CD14-positive monocyte (primary cell): ENCODE measurements at regions not wholly inside any gene's neighbourhood (a gene's known extent, or its start where the extent isn't known, plus 50 kb on each side); places are given as distances from the start of the nearest gene placed in this dataset.

ENCODE experiments used
- DNase-seq, 3 donors: peaks; one replicate each; pipeline ENCODE4 v3.0.0-alpha.2; 2011 to 2022
- H2AFZ ChIP-seq: 2 replicates; pipeline ENCODE4 v1.6.0; 2012; ENCODE audit warnings: mild to moderate bottlenecking, low read depth, low read length, inconsistent platforms; ENCODE audit not compliant: insufficient read depth, poor library complexity, severe bottlenecking
- H3K27ac ChIP-seq, 2 donors: 1 replicate in 1 of 2; 2 replicates in 1 of 2; pipeline ENCODE4 v1.5.1; 2012 to 2013; ENCODE audit warnings: low read length in 2 of 2, control low read depth in 1 of 2, inconsistent platforms in 1 of 2, low read depth in 1 of 2, mild to moderate bottlenecking in 1 of 2
- H3K27me3 ChIP-seq, 2 donors: one replicate each; pipeline versions ENCODE4 v1.6.0 to v1.6.1; 2011 to 2013; ENCODE audit warnings: low read length in 2 of 2; ENCODE audit not compliant: control insufficient read depth in 2 of 2, insufficient read depth in 2 of 2
- H3K36me3 ChIP-seq, 2 donors: replicated peaks in 1 of 2; 1 replicate in 1 of 2; 2 replicates in 1 of 2; pipeline versions ENCODE4 v1.5.1 to v1.6.1; 2012 to 2013; ENCODE audit warnings: low read length in 2 of 2, control low read depth in 1 of 2, inconsistent platforms in 1 of 2, mild to moderate bottlenecking in 1 of 2; ENCODE audit not compliant: insufficient read depth in 2 of 2, control insufficient read depth in 1 of 2
- H3K4me1 ChIP-seq, 2 donors: 1 replicate in 1 of 2; 2 replicates in 1 of 2; pipeline versions ENCODE4 v1.5.1 to v1.6.1; 2012 to 2013; ENCODE audit warnings: low read length in 2 of 2, control low read depth in 1 of 2, inconsistent platforms in 1 of 2, mild to moderate bottlenecking in 1 of 2, moderate library complexity in 1 of 2; ENCODE audit not compliant: insufficient read depth in 2 of 2, control insufficient read depth in 1 of 2
- H3K4me2 ChIP-seq: replicated peaks from 2 replicates; pipeline ENCODE3; 2012; ENCODE audit warnings: low read length, moderate library complexity, mild to moderate bottlenecking; ENCODE audit not compliant: poor library complexity, severe bottlenecking; ENCODE audit errors: extremely low read depth
- H3K4me3 ChIP-seq, 3 experiments: fragments of 200-600 bp in 1 of 3; sonication (generic) in 1 of 3; replicated peaks in 1 of 3; 1 replicate in 2 of 3; 2 replicates in 1 of 3; pipeline ENCODE4 v1.5.1; 2011 to 2013; ENCODE audit warnings: low read length in 3 of 3, mild to moderate bottlenecking in 3 of 3, control low read depth in 2 of 3, low read depth in 2 of 3, inconsistent platforms in 1 of 3, moderate library complexity in 1 of 3
- H3K79me2 ChIP-seq: 2 replicates; pipeline ENCODE4 v1.6.0; 2012; ENCODE audit warnings: mild to moderate bottlenecking, control low read depth, inconsistent platforms, low read length, moderate library complexity; ENCODE audit not compliant: insufficient read depth
- H3K9ac ChIP-seq: 2 replicates; pipeline ENCODE4 v1.6.0; 2017; ENCODE audit warnings: low read length, mild to moderate bottlenecking; ENCODE audit not compliant: insufficient read depth, poor library complexity, severe bottlenecking
- H3K9me3 ChIP-seq, 2 donors: replicated peaks in 1 of 2; 1 replicate in 1 of 2; 2 replicates in 1 of 2; pipeline versions ENCODE4 v1.5.1 to v1.6.1; 2012 to 2013; ENCODE audit warnings: low read length in 2 of 2, control low read depth in 1 of 2; ENCODE audit not compliant: control insufficient read depth in 1 of 2, insufficient read depth in 1 of 2
- H4K20me1 ChIP-seq: 2 replicates; pipeline ENCODE4 v1.6.0; 2012; ENCODE audit warnings: mild to moderate bottlenecking, low read length, control low read depth, moderate library complexity; ENCODE audit not compliant: insufficient read depth
- H3K27ac Mint-ChIP-seq, 7 donors: one replicate each; pipeline ENCODE4 v1.8.0; 2020; ENCODE audit warnings: mild to moderate bottlenecking in 7 of 7, mixed read lengths in 7 of 7, moderate library complexity in 6 of 7, inconsistent platforms in 2 of 7
- H3K27me3 Mint-ChIP-seq, 3 donors: one replicate each; pipeline ENCODE4 v1.8.0; 2021 to 2022; ENCODE audit warnings: low read depth in 3 of 3, mild to moderate bottlenecking in 3 of 3, mixed read lengths in 3 of 3, moderate library complexity in 3 of 3, inconsistent platforms in 1 of 3
- H3K36me3 Mint-ChIP-seq, 2 donors: one replicate each; pipeline ENCODE4 v1.8.0; 2020; ENCODE audit warnings: mixed read lengths in 2 of 2, inconsistent platforms in 1 of 2, mild to moderate bottlenecking in 1 of 2
- H3K4me1 Mint-ChIP-seq: one replicate; pipeline ENCODE4 v1.8.0; 2020; ENCODE audit warnings: mild to moderate bottlenecking, mixed read lengths
- H3K4me3 Mint-ChIP-seq, 2 donors: one replicate each; pipeline ENCODE4 v1.8.0; 2020; ENCODE audit warnings: mild to moderate bottlenecking in 2 of 2, mixed read lengths in 2 of 2, moderate library complexity in 1 of 2
- H3K9me3 Mint-ChIP-seq, 7 donors: one replicate each; pipeline ENCODE4 v1.8.0; 2020 to 2022; ENCODE audit warnings: mixed read lengths in 7 of 7, mild to moderate bottlenecking in 6 of 7, moderate library complexity in 6 of 7, inconsistent platforms in 2 of 7
- WGBS: methylation state at CpG from one replicate; pipeline ENCODE4 v1.1.5; 2013; ENCODE audit warnings: missing lambda C conversion rate; ENCODE audit not compliant: insufficient coverage; 5-methylcytosine and 5-hydroxymethylcytosine counted together
- intact Hi-C, 2 donors: fragments of 100-400 bp; cut with micrococcal nuclease; formaldehyde crosslinking; loops; one replicate each; pipeline versions ENCODE4 v1.15.0 to v1.15.1; 2023
- TF ChIP-seq, protein P1 (sequence below): fragments of 200-600 bp; IDR thresholded peaks from one replicate; pipeline ENCODE4 v1.8.0; 2022; ENCODE audit warnings: antibody characterized with exemption, mild to moderate bottlenecking

DNA sequence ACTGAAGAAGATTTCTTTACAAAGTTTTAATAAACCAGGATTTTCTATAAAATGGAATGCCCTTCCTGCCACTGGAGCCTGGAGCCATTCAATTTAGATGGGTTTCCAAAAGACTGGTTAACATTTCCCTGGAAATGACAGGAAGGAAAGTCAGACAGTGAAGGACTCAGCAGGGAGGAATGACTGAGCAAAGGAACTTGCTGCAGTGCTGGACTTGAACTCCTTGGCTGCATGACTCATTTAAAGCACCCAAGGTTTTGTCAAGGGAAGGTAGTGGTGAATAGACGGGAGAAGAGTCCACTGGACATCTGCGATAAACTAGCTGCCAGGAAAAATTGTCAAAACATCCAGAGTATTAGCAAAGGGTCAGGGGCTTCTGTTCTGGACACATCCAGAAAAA is 163.8 kb upstream of the SLC28A3 start:
- peaks cover 0 to 5% of the 10 kb centered on the region in 2 donors for H3K9me3 ChIP-seq
- no peak for DNase-seq
- intact Hi-C loops: no loop called here
- no peaks in the 10 kb centered on the region for H3K36me3 ChIP-seq
- no peak overlapping the region for H3K27ac ChIP-seq
- H3K27me3 ChIP-seq: no peaks in the 10 kb centered on the region
- no peak overlapping the region for H3K4me3 ChIP-seq
- no peaks in the 10 kb centered on the region for H4K20me1 ChIP-seq
- H3K4me1 Mint-ChIP-seq: no peaks in the 10 kb centered on the region
- H3K4me3 Mint-ChIP-seq: no peak overlapping the region
- WGBS: 94% methylated on average over 2 of the region's 2 CpGs
- no peak overlapping the region for H3K9ac ChIP-seq
- TF ChIP-seq, protein P1, sequence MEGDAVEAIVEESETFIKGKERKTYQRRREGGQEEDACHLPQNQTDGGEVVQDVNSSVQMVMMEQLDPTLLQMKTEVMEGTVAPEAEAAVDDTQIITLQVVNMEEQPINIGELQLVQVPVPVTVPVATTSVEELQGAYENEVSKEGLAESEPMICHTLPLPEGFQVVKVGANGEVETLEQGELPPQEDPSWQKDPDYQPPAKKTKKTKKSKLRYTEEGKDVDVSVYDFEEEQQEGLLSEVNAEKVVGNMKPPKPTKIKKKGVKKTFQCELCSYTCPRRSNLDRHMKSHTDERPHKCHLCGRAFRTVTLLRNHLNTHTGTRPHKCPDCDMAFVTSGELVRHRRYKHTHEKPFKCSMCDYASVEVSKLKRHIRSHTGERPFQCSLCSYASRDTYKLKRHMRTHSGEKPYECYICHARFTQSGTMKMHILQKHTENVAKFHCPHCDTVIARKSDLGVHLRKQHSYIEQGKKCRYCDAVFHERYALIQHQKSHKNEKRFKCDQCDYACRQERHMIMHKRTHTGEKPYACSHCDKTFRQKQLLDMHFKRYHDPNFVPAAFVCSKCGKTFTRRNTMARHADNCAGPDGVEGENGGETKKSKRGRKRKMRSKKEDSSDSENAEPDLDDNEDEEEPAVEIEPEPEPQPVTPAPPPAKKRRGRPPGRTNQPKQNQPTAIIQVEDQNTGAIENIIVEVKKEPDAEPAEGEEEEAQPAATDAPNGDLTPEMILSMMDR: no peak
- no peaks in the 10 kb centered on the region for H3K36me3 Mint-ChIP-seq
- peaks cover 0 to 9% (median 3%) of the 10 kb centered on the region in 3 donors for H3K27me3 Mint-ChIP-seq
- H3K79me2 ChIP-seq: no peaks in the 10 kb centered on the region
- no peak overlapping the region for H3K27ac Mint-ChIP-seq
- no peak overlapping the region for H2AFZ ChIP-seq
- H3K4me2 ChIP-seq: no peak overlapping the region
- H3K9me3 Mint-ChIP-seq: peaks cover 0 to 8% (median 3%) of the 10 kb centered on the region in 7 donors
- no peaks in the 10 kb centered on the region for H3K4me1 ChIP-seq

DNA sequence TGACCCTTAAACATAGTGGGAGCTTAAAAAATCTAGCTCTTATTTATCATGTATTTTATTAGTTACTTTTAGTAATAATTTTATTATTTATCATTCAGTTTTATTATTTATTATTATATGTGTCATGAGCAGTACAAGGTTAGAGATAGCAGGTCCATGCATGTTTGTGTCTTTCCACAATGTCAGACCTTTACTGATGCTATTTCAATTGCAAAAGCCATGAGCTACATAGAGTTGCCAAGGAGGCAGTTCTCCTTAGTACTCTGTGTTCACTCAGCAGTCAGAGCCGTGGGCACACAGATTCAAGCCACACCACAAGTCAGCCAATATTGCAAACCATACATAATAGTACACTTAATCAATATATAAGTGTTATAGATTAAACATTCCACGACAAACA is 157.9 kb upstream of the NTRK2 start:
- Histone ChIP-seq H3K4me3 (no peak overlapping the region), H2AFZ (no peak overlapping the region), H3K4me2 (no peak overlapping the region), H3K79me2 (no peaks in the 10 kb centered on the region), H3K27ac (no peak overlapping the region), H3K9ac (no peak overlapping the region), H3K4me1 (no peaks in the 10 kb centered on the region), H4K20me1 (no peaks in the 10 kb centered on the region), H3K36me3 (no peaks in the 10 kb centered on the region), H3K9me3 (peaks cover 0 to 5% of the 10 kb centered on the region in 2 donors), H3K27me3 (no peaks in the 10 kb centered on the region)
- no peaks in the 10 kb centered on the region for H3K4me1 Mint-ChIP-seq
- WGBS: no CpG with 5 or more reads among the region's 2 CpGs
- TF ChIP-seq, protein P1: no peak
- no peaks in the 10 kb centered on the region for H3K36me3 Mint-ChIP-seq
- no peak for DNase-seq
- H3K27me3 Mint-ChIP-seq: peaks cover 0 to 6% (median 2%) of the 10 kb centered on the region in 3 donors
- intact Hi-C loops: no loop called here
- H3K9me3 Mint-ChIP-seq: peaks cover 2 to 7% (median 6%) of the 10 kb centered on the region in 7 donors
- no peak overlapping the region for H3K4me3 Mint-ChIP-seq
- no peak overlapping the region for H3K27ac Mint-ChIP-seq
